ENCODE measurements at regions not wholly inside any gene's neighbourhood (a gene's known extent, or its start where the extent isn't known, plus 50 kb on each side); places are given as distances from the start of the nearest gene placed in this dataset.
"Not testable (repeated sequence)": the region's sequence is repeated elsewhere in the genome, so short reads cannot be mapped to it uniquely, and the experiment has no call there.

DNA sequence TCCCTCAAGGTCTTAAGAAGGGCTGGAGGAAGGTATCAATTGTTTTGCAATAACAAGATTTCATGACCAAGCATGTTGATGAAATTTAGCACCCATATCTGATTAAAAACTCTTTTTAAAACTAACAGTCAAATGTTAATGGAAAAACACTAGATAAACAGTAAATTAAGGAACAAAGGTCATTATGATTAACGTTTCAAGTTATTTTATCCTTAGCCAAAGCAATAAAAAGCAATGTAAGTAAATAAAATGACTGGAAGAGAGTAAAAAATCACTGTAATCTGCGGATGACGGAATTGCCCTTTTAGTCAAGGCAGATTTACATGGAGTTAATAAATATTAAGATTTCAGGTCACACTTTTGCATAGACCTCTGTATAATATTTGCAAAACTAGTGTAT is 179.5 kb upstream of the KLF6 start:
- no peak for DNase-seq

DNA sequence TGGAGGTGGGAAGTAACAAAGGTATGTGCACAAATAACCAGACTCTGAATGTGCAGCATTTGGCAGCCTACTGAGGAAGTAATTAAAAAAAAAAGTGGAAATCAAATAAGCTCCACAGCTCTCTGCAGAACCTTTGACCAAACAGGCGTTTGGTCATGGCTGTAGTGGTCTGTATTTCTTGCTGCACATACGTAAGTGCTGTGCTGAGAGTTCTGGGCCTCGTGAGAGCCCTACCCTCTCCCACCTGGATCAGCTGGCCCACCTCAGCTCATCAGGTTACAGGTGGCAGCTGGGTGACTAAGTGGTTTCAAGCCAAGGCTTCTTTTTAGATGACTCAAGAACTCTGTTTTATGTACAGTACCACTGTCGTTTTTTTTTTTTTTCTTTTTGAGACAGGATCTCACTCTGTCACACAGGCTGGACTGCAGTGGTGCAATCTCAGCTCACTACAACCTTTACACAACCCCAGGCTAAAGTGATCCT is 178.2 kb upstream of the KLF6 start:
- DNase-seq = no peak

DNA sequence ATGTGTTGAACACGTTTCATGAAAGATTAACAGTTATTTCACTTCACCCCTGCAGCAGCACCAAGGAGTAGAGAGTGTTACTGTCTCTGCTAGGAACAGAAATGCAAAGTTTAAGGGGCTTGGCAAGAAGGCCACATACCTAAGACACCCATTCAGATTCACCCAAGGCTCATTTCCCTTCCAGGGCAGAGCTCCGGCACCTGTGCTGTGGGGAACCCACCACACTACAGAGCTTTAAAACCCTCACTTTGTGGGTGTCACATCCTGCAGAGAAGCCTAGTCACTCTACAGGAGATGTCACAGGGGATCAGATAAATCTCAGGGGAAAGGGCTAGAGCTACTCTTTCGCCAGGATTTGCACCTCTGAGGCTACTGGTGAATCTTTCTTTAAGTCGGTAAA is 176.1 kb upstream of the KLF6 start:
- DNase-seq = no peak

DNA sequence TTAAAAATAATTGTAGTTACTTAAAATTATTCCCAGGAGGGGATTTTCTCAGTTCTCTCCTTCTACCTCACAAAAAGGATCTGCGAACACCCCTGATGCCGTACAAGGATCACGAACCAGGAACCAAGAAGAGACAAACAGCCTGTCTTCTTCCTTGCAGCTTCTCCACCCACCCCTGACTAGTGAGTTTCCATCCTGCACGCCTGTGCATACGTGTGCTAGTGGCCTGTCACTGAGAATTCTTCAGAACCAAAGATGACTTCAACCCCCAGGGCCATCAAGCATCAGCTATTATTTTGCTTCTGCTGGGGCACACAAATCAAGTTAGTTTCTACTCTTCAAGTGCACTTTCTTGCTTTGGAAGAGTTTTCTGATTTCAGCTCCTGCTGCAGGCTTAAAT is 175.5 kb upstream of the KLF6 start:
- no peak for DNase-seq

DNA sequence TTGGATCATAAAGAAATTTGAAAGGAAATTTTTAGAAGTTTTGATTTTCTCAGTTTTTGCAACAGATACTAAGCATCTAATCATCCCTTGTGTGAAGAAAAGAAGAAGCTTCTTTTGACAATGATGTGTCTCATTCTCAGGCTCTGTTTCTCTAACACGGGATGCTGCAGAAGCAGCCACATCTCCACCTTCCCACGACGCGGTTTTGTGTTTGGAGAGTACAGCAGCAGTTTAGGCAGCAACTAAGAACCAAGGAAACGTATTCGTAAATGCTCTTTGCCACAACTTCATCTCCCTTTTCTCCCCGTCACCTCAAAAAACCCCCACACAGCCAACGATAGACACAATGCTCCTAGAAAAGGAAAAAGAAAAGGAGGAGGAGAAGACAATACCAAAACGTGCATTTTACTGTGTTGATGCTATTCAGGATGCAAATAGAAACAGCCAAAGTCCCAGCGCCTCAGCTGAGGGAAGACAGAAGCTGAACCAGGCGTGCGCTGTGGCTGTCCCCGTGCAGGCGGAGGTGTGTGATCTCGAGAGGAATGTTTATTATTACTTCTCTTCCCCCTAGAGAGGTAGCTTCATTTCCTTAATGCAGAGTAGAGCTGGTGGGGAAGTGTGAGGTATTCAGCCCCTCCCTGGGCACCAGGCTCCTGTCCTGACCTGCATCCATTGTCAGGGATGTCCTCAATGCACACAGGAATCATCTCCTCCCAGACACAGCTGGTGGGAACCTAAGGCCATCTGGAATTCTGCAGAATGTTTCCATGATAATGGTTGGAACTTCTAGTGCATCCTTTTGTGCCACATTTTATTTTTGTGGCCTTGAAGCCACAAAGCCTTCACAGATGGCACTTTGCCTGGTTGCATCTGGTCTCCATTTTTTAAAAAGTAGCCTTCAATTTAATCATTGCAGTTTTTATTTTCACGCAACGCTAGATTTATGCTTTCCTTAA is 174.6 kb upstream of the KLF6 start:
- DNase-seq = no peak

DNA sequence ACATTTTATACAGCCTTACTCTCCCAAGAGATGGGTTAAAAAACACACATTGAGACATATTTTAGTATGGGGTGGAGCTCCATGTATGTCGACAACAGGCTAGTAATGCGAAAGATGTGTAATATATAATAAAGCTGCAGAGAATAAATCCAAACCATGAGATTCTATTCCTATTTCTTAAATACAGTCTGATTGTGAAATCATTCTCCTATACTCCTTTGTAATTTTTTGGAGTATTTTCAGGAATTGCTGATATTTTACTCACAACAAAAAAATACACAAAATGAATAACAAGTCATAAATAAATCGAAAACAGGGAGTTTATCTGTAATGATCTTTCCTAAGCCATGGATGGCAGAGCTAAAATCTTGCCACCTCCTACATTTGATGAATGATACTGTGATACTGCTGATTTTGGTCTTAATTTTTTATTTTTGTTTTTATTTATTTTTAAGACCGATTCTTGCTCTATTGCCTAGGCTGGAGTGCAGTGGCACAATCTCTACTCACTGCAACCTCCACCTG is 173.5 kb upstream of the KLF6 start:
- DNase-seq = no peak

DNA sequence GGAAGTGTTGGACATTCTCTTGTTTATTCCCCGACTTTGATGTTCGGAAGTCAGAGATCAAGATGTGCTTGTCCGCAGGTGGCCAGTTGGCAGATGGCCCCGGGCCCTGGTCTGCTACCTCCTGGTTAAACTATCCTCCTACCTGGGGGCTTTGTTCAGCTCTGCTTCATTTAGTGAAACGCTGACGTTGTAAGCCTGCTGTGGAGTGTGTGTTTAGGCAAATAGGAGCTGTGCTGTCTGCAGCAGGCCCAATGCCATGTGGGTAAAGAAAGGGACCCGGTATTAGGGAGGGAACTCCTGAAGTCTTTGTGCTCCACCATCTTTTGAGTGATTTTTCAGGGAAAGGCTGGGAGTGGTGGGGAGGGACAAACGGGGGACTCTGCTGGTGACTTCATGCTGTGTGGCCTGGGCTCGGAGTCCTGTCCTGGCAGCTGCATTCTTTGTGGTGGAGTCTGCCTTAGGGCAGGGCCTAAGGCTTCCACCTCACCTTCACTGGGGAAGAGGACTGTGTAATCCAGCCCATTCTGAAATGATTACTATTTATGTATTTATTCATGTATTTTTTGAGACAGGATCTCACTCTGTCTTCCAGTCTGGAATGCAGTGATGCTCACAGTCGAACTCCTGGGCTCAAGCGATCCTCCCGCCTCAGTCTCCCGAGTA is 171.1 kb upstream of the KLF6 start:
- DNase-seq = peak; percentile 91

DNA sequence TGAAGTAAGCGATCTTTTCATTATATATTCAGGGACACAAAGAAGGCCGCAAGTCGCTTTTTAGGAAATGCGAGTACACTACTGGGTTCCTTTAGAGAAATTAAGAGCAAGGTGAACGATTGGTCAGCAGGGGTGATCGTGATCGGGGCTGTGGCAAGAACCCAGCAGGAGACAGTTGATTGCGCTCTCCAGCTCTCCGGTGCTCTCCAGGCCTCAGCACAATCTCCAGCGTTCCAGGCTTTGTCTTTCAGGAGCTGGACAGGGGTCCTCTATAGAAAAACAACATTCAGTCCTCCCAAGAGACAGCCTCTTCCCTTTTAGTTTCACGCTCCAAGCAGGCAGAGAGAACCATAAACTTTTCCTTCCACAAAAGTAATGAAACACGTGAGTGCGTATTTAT is 170.5 kb upstream of the KLF6 start:
- peak; percentile 56 for DNase-seq

DNA sequence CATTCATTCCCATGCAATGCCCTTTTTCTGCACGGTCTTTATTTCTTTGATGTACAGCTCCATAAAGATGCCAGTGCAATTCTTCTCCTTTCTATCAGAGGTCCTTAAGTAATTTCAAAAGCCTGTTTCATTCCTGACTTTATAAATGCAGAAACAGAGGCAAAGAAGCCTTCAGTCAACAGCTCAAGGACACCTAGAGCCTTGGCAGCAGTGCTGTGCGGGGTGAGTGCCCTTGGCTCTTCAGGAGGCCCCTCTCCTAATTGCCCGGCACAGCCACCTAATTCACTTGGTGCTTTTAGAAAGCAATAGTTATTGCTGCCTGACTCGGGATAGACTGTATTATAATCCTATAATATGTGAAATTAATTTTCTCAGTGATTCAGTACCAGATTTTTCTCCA is 169.6 kb upstream of the KLF6 start:
- no peak for DNase-seq

DNA sequence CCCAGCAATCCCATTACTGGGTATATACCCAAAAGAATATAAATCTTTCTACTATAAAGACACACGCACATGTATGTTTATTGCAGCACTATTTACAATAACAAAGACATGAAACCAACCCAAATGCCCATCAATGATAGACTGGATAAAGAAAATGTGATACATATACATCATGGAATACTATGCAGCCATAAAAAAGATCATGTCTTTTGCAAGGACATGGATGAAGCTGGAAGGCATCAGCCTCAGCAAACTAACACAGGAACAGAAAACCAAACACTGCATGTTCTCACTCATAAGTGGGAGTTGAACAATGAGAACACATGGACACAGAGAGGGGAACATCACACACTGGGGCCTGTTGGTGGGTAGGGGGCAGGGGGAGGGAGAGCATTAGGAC is 169.0 kb upstream of the KLF6 start:
- not testable (repeated sequence) for DNase-seq

DNA sequence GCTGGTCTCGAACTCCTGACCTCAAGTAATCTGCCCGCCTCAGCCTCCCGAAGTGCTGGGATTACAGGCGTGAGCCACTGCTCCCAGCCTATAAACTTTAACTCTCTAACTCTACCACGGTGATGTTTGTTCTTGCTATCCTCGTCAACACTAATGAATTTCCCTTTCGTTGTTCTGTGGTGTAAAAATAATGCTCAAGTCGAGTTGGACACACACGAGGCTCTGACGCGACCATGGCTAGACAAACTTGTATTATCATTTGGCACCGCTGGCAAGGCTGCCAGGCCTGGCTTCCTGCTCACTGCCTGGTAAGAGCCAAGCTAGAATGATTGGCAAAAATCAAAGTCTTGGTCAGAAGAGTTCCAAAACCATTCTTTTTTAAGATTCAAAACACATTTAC is 167.0 kb upstream of the KLF6 start:
- DNase-seq = no peak

DNA sequence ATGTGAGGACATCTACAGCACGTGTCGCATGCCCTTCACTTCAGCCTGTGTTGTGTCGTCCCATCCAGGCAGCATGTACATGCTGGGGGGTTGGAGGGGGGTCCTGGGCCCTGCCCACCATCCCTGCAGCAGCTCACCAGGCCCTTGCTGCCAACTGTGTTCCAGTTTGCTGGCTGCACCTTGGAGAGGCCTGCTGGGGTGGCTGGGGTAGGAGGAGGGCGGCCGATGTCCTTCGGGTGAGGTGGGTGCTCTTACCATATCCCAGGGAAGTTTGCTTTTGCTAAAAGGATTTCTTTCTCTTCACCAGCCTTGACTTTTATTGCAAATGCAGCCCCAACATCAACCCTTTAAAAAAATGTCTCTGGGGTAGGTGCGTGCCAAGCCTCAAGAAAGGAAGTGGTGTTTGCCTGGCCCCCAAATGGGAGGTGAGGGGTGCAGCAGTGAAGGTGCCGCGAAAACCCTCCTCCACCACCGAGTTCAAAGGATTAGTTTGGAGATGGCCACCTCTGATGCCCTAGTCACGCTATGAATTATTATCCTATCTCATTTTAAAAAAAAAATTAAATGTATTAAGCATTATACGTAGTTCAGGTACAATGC is 165.8 kb upstream of the KLF6 start:
- DNase-seq = no peak

DNA sequence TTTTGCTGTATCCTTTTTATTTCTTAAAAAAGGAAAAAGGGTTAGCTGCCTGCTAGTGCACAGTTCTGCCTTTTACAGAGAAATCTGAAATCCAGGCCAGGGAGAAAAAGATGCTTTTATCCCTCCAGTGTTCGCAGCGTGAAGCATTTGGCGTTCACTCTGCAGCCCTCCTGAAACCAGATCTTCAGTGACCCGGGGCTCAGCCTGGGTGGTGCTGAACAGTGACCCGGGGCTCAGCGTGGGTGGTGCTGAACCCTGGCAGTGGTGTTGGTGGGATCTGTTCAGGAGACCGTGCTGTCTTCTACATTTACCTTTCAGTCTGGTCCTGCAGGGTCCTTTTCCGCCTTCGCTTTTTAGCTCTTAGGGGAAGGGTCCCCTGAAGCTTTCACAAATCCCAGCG is 164.7 kb upstream of the KLF6 start:
- no peak for DNase-seq

DNA sequence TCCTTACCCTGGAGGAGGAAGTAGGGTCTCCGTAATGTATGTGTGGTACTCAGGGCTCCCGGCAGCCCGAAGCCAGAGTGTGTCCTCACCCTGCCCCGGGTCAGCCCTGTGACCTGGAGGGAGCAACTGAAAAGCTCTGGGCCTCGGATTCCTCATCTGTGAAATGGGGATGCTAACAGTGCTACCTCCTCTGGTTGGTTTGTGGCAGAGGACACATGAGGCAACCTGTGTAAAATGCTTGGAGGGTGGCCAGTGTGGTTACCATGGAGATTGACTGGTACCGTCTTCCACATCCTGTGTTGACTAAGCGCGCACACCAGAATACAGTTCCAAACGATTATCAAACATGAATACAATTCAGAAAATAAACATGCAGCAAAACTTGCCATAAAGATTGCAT is 163.8 kb upstream of the KLF6 start:
- no peak for DNase-seq

DNA sequence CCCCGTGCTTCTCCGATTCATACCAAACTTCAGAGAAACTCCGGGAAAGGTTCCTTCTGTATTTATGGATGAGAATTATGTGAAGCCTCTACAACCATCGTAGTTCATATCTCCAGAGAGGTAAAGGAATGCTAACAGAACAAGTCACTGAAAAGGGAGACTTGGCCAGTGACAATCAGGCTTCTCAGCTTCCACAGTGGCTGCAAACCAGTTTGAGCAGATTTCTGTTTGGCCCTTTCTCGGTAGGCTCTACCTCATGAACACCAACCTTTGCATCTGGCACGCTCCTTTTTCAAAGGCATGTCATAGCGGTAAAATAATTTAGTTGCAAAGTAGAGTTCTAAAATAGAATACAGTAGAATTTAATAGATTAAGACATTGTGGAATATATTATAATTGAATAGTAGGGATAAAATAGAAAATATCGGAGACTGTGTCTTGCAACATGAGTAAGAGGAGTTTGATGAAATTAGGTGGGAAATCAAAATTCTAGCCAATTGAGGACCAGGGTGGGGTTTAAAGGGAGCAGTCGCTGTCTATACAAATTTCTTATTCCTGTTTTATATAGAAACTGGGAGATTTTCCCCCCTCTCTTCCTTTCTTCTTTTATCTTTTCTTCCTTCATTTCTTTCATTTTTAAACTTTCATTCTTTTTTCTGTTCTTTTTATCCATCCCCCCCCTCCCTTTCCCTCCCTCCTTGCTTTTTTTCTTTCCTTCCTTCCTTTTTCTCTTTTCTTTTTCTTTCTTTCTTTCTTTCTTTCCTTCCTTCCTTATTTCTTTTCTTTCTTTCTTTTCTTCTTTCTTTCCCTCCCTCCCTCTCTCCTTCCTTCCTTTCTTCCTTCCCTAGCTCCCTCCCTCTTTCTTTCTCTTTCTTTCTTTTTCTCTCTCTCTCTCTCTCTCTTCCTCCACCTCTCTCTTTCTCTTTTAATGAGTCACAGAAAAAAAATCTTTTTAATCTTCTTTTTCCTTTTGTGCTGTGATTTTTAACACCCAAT is 161.5 kb upstream of the KLF6 start:
- DNase-seq = no peak

DNA sequence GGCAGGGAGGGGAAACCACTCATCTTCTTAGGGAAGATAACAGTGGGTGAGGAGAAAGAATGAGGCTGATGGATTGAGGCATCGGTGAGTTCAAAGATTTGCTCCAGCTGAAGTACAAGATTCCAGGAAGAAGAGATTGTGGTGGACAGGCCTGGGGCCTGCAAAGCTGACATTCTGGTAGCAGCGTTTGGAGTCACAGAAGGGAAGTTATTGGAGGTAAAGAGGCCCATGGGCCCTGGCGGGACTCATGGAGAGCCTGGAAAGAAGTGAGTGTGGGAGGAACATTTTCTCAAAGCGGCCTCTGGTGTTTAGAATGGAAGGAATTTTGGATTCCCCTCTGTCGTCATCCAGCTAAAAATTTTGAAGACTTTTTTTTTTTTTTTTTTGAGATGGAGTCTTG is 160.0 kb upstream of the KLF6 start:
- DNase-seq = no peak

DNA sequence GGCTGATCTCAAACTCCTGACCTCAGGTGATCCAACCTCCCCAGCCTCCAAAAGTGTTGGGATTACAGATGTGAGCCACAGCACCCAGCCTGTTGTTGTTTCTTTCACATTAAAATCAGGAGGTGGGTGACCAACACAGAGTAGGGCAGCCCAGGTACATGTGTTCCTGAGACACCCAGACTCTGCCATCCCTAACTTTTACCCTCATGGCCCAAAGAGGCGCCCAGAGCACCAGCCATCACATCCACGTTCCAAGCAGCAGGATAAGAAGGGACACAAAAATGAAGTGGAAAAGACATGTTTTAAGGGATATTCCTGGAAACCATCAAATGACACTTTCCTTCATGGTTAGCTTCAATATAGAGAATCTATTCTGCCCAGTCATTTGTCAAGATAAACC is 159.6 kb upstream of the KLF6 start:
- DNase-seq = no peak

DNA sequence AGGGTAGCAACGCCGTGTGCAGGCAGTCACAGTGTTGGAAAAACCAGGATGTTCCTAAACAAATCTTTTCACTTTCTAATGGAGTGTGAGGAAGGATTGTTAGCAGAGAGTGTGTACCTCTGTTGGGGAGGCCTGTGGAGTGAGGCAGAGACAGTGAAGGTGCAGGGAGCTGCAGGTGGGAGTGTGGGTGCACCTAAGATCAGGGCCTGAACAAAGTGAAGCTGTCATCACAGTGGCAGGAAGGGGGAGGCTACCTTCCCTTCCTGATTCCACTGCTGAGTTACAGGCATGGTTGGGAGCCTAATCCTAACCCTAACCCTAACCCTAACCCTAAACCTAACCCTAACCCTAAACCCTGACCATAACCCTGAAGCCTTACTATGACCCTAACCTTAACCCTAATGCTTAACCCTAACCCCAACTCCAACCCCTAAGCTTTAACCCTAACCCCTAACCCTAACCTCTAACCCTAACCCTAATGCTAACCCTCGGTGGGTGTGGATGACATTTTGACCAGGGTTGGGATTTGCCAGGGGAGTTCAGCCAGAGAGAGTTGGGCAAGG is 158.8 kb upstream of the KLF6 start:
- no peak for DNase-seq

DNA sequence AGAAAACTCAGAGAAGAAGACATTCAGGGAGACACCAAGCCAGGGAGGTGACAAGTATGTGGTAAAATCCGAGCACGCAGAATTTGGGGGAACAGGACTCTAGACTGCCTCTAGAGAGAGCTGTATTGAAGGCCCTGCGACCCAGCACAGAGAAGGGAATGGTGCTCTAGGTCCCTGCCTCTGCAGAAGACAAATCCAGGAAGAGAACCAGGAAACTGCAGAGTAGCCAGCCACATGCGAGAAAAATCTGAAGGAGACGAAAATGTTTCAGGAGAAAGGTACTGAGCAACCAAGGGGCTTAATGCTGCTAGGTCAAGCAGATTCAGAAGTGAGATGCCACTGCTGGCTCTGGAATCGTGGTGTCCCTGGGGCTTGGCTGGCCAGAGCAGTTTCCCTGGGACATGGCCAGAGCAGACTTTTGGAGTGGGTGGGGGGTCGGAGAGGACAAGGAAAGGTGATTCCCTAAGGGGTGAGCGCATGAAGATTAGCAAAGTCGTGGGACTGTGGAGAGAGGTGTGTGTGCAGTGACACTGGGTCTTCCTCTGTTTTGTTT is 158.0 kb upstream of the KLF6 start:
- no peak for DNase-seq

DNA sequence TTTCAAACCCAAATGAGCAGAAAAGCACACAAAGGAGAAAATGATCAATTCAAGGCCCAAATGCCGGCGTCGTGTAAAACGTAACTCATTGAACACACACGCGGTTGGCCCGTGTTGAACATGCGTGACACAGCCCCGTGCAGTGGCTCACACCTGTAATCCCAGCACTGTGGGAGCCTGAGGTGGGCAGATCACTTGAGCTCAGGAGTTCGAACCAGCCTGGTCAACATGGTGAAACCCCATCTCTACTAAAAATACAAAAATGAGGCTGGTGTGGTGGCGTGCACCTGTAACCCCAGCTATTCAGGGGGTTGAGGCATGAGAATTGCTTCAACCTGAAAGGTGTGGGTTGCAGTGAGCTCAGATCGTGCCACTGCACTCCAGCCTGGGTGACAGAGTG is 156.7 kb upstream of the KLF6 start:
- no peak for DNase-seq

DNA sequence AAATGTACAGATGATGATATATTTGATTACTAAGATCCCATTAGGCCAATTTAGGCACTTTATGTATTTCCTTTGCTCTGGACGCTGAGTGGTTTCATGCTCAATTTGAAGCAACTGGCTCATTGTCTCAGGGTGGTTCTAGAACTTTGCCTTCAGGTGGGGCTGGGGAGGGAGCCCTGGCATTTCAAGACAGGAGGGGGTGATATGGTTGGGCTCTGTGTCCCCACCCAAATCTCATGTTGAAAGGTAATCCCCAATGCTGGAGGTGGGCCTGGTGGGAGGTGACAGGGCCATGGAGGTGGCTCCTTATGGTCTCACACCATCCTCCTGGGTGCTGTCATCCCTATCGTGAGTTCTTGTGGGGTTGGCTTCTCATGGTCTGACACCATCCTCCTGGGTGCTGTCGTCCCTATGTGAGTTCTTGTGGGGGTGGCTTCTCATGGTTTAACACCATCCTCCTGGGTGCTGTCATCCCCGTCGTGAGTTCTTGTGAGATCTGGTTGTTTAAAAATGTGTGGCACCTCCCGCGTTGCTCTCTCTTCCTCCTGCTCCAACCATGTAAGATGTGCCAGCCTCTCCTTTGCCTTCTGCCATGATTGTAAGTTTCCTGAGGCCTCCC is 151.5 kb upstream of the KLF6 start:
- peak; percentile 42 for DNase-seq
